B cell (primary cell): ENCODE measurements at regions not wholly inside any gene's neighbourhood (a gene's known extent, or its start where the extent isn't known, plus 50 kb on each side); places are given as distances from the start of the nearest gene placed in this dataset.

Experiments
- ATAC-seq: fragments of 200-7000 bp; cut with Tn5 transposase; one replicate; pipeline ENCODE4 v1.10.0; 2021; ENCODE audit warnings: low read depth, mild to moderate bottlenecking, moderate number of reproducible peaks, moderate library complexity
- CTCF ChIA-PET: fragments of 350-600 bp; sonication (Branson Sonifier 250); formaldehyde crosslinking; loops from one replicate; lab custom pipeline; 2021; ENCODE audit warnings: antibody characterized with exemption, inconsistent platforms; lab: Charles Lee
- POLR2A ChIA-PET: fragments of 350-600 bp; sonication (Branson Sonifier 250); formaldehyde crosslinking; loops from one replicate; lab custom pipeline; 2021; ENCODE audit warnings: antibody characterized with exemption; lab: Charles Lee
- DNase-seq: peaks from one replicate; pipeline ENCODE4 v3.0.0; 2013
- H2AFZ ChIP-seq: 2 replicates; pipeline ENCODE4 v1.6.1; 2012; ENCODE audit warnings: mild to moderate bottlenecking, low read depth, low read length; ENCODE audit not compliant: insufficient read depth, poor library complexity, severe bottlenecking
- H3K27ac ChIP-seq, 2 donors: 1 replicate in 1 of 2; 2 replicates in 1 of 2; pipeline ENCODE4 v1.5.1; 2012 to 2013; ENCODE audit warnings: low read length in 2 of 2, mild to moderate bottlenecking in 2 of 2, moderate library complexity in 1 of 2
- H3K27me3 ChIP-seq, 4 experiments: fragments of 200-600 bp in 1 of 4; sonication (generic) in 1 of 4; replicated peaks in 1 of 4; 1 replicate in 2 of 4; 2 replicates in 2 of 4; pipeline versions ENCODE4 v1.6.1 to v1.7.0; 2013 to 2016; ENCODE audit warnings: low read length in 3 of 4, mild to moderate bottlenecking in 2 of 4, mixed read lengths in 1 of 4, moderate library complexity in 1 of 4; ENCODE audit not compliant: insufficient read depth in 4 of 4, control insufficient read depth in 3 of 4; ENCODE audit errors: control extremely low read depth in 1 of 4
- H3K36me3 ChIP-seq, 2 experiments: replicated peaks in 1 of 2; 1 replicate in 1 of 2; 2 replicates in 1 of 2; pipeline versions ENCODE4 v1.6.1 to v1.7.1; 2013; ENCODE audit warnings: low read length in 1 of 2; ENCODE audit not compliant: insufficient read depth in 2 of 2, control insufficient read depth in 1 of 2; ENCODE audit errors: control extremely low read depth in 1 of 2, extremely low read depth in 1 of 2
- H3K4me1 ChIP-seq, 2 donors: fragments of 200-600 bp in 1 of 2; sonication (generic) in 1 of 2; 1 replicate in 1 of 2; 2 replicates in 1 of 2; pipeline versions ENCODE4 v1.5.1 to v1.6.1; 2013 to 2017; ENCODE audit warnings: low read length in 2 of 2; ENCODE audit not compliant: control insufficient read depth in 2 of 2, insufficient read depth in 2 of 2
- H3K4me2 ChIP-seq: replicated peaks from 2 replicates; pipeline ENCODE3; 2012; ENCODE audit warnings: mild to moderate bottlenecking, low read depth, low read length; ENCODE audit not compliant: poor library complexity, severe bottlenecking
- H3K4me3 ChIP-seq, 5 experiments: fragments of 200-600 bp in 1 of 5; sonication (generic) in 1 of 5; 1 replicate in 3 of 5; 2 replicates in 2 of 5; pipeline versions ENCODE4 v1.5.1 to v1.7.0; 2011 to 2016; ENCODE audit warnings: low read length in 4 of 5, mild to moderate bottlenecking in 4 of 5, low read depth in 2 of 5, control low read depth in 1 of 5, moderate library complexity in 1 of 5; ENCODE audit not compliant: insufficient read depth in 1 of 5; ENCODE audit errors: control extremely low read depth in 1 of 5, extremely low read depth in 1 of 5
- H3K79me2 ChIP-seq: fragments of 200-600 bp; sonication (generic); one replicate; pipeline ENCODE4 v1.6.0; 2016; ENCODE audit warnings: low read length; ENCODE audit not compliant: control insufficient read depth, insufficient read depth
- H3K9ac ChIP-seq: fragments of 200-600 bp; sonication (generic); 2 replicates; pipeline ENCODE4 v1.6.1; 2017; ENCODE audit warnings: mild to moderate bottlenecking, low read length, moderate library complexity
- H3K9me3 ChIP-seq, 3 donors: one replicate each; pipeline versions ENCODE4 v1.6.1 to v1.7.1; 2013; ENCODE audit warnings: low read length in 2 of 3; ENCODE audit not compliant: control insufficient read depth in 2 of 3, insufficient read depth in 1 of 3; ENCODE audit errors: control extremely low read depth in 1 of 3
- H4K20me1 ChIP-seq: 2 replicates; pipeline ENCODE4 v1.6.0; 2012; ENCODE audit warnings: mild to moderate bottlenecking, low read length; ENCODE audit not compliant: insufficient read depth, control insufficient read depth, poor library complexity, severe bottlenecking
- H3K27ac Mint-ChIP-seq: one replicate; pipeline ENCODE4 v1.8.0; 2021; ENCODE audit warnings: mixed read lengths
- H3K27me3 Mint-ChIP-seq: one replicate; pipeline ENCODE4 v1.8.0; 2021; ENCODE audit warnings: mixed read lengths
- H3K4me1 Mint-ChIP-seq: one replicate; pipeline ENCODE4 v1.8.0; 2021; ENCODE audit warnings: mixed read lengths
- H3K4me3 Mint-ChIP-seq: one replicate; pipeline ENCODE4 v1.8.0; 2021; ENCODE audit warnings: mixed read lengths
- H3K9me3 Mint-ChIP-seq: one replicate; pipeline ENCODE4 v1.8.0; 2022; ENCODE audit warnings: mixed read lengths; ENCODE audit not compliant: insufficient read depth
- CTCF ChIP-seq: fragments of 200-600 bp; IDR thresholded peaks from one replicate; pipeline ENCODE4 v1.8.0; 2022; ENCODE audit warnings: antibody characterized with exemption, mild to moderate bottlenecking
- EZH2 ChIP-seq: IDR thresholded peaks from 2 replicates; pipeline ENCODE4 v1.6.1; 2012; ENCODE audit warnings: borderline replicate concordance, low read depth, mild to moderate bottlenecking, moderate library complexity, low read length; ENCODE audit not compliant: insufficient read depth, poor library complexity, severe bottlenecking
- WGBS: methylation state at CpG from one replicate; pipeline ENCODE4 v1.1.5; 2013; ENCODE audit warnings: missing lambda C conversion rate; ENCODE audit not compliant: insufficient coverage; 5-methylcytosine and 5-hydroxymethylcytosine counted together
- intact Hi-C: fragments of 100-400 bp; cut with micrococcal nuclease; formaldehyde crosslinking; loops from one replicate; pipeline ENCODE4 v1.10.0; 2022

GRCh38 chr4:138348055-138348454 lies 105.9 kb upstream of the SLC7A11 start:
- no peaks in the 10 kb centered on the region for H3K27me3 ChIP-seq
- H3K79me2 ChIP-seq: no peaks in the 10 kb centered on the region
- H3K27ac ChIP-seq: no peak overlapping the region
- no peak overlapping the region for H3K9ac ChIP-seq
- no peak for TF ChIP-seq CTCF
- no peak for TF ChIP-seq EZH2
- H4K20me1 ChIP-seq: no peaks in the 10 kb centered on the region
- ChIA-PET CTCF (no interaction called here), POLR2A (no interaction called here)
- H3K9me3 Mint-ChIP-seq: no peaks in the 10 kb centered on the region
- peaks cover 7% of the 10 kb centered on the region for H3K4me1 Mint-ChIP-seq
- H3K4me3 ChIP-seq: no peak overlapping the region
- H3K4me1 ChIP-seq: no peaks in the 10 kb centered on the region
- 100% methylated on average over 1 of the region's 3 CpGs for WGBS
- H3K27ac Mint-ChIP-seq: no peak overlapping the region
- no peak overlapping the region for H2AFZ ChIP-seq
- H3K4me2 ChIP-seq: no peak overlapping the region
- no peaks in the 10 kb centered on the region for H3K9me3 ChIP-seq
- intact Hi-C loops: no loop called here
- H3K27me3 Mint-ChIP-seq: no peaks in the 10 kb centered on the region
- ATAC-seq (no peak), DNase-seq (no peak)
- no peak overlapping the region for H3K4me3 Mint-ChIP-seq
- no peaks in the 10 kb centered on the region for H3K36me3 ChIP-seq

GRCh38 chr4:138347561-138347960 lies 105.4 kb upstream of the SLC7A11 start:
- Mint-ChIP-seq H3K27ac (no peak overlapping the region), H3K4me1 (peaks cover 7% of the 10 kb centered on the region), H3K4me3 (no peak overlapping the region), H3K27me3 (no peaks in the 10 kb centered on the region), H3K9me3 (no peaks in the 10 kb centered on the region)
- intact Hi-C loops: no loop called here
- Histone ChIP-seq H3K9ac (no peak overlapping the region), H3K4me3 (no peak overlapping the region), H3K4me2 (no peak overlapping the region), H3K9me3 (no peaks in the 10 kb centered on the region), H2AFZ (no peak overlapping the region), H3K36me3 (no peaks in the 10 kb centered on the region), H4K20me1 (no peaks in the 10 kb centered on the region), H3K27me3 (no peaks in the 10 kb centered on the region), H3K27ac (no peak overlapping the region), H3K4me1 (no peaks in the 10 kb centered on the region), H3K79me2 (no peaks in the 10 kb centered on the region)
- ATAC-seq (no peak), DNase-seq (no peak)
- TF ChIP-seq EZH2 (no peak), CTCF (no peak)
- CTCF ChIA-PET: no interaction called here
- POLR2A ChIA-PET: no interaction called here
